ENCODE measurements at regions not wholly inside any gene's neighbourhood (a gene's known extent, or its start where the extent isn't known, plus 50 kb on each side); places are given as distances from the start of the nearest gene placed in this dataset.

DNA sequence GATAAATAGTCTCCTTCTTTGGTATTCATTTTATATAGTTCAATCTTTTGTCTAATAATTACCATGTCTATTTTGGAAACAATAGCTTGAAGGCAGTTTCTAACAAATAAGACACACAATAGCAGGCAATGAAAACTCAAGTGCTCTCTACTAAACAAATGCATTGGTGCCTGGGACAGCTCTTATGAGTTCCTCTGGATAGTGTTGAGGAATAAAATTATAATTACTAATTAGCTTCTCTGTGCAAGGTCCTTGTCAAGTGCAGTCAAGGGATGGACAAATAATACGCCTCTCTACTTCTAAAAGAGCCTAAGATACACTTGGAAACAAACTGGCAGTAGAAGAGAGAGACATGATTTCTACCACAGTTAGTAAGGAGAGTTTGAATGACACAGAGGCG is 229.0 kb upstream of the GLRA2 start:
- H2AFZ ChIP-seq (ENCODE audit: low read depth, low read length): no peak overlapping the region
- TF ChIP-seq EP300 (conservative IDR thresholded peaks at IDR 0.05; ENCODE audit: poor library complexity, severe bottlenecking): no peak
- no peak for TF ChIP-seq SMC3 (conservative IDR thresholded peaks at IDR 0.05; ENCODE audit: poor library complexity)
- no peak for TF ChIP-seq RAD21 (conservative IDR thresholded peaks at IDR 0.05)
- no peak for TF ChIP-seq MXI1 (conservative IDR thresholded peaks at IDR 0.05; ENCODE audit: poor library complexity, severe bottlenecking)
- TF ChIP-seq CTCF (IDR thresholded peaks at IDR 0.05; ENCODE audit: poor library complexity, severe bottlenecking): no peak
- no peak for TF ChIP-seq TAF1 (IDR thresholded peaks at IDR 0.05; ENCODE audit: low read depth)
- no peak for TF ChIP-seq REST (IDR thresholded peaks at IDR 0.05; ENCODE audit: borderline replicate concordance)
- no peak for TF ChIP-seq EZH2 (IDR thresholded peaks at IDR 0.05; ENCODE audit: borderline replicate concordance, insufficient read depth, low read length, poor library complexity, severe bottlenecking)

DNA sequence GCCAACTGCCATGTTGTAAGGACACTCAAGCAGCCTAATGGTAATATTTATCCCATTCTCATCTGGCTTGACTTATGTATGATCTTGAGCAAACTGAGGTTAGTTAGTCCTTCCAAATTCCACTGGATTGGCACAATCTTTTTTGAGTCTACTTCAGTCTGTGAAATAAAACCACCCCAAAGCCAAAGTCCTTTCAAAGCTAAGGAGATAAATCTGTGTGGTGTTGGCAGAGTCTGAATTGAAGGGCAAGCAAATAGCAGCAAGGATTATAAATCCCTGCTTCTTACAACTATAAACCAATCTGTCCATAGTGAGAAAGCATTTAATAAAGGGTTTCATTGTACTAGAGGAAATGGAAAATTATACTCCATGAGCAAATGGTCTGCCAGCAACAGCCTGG is 233.9 kb upstream of the GLRA2 start:
- H3K27me3 ChIP-seq (ENCODE audit: insufficient read depth, low read depth, low read length): no peaks in the 10 kb centered on the region

More for the DNA sequence above, 229.0 kb upstream of the GLRA2 start:
- H3K27ac ChIP-seq (ENCODE audit: low read length): no peak overlapping the region
- H4K20me1 ChIP-seq (ENCODE audit: insufficient read depth): no peaks in the 10 kb centered on the region
- no peaks in the 10 kb centered on the region for H3K9me3 ChIP-seq (ENCODE audit: low read length)
- H3K9me2 ChIP-seq (ENCODE audit: insufficient read depth, low read length): no peaks in the 10 kb centered on the region
- no peak overlapping the region for H3K9ac ChIP-seq (ENCODE audit: low read length)
- no peak overlapping the region for H3K4me2 ChIP-seq (ENCODE audit: low read length)
- no peaks in the 10 kb centered on the region for H3K36me3 ChIP-seq (ENCODE audit: insufficient read depth, low read length)
- no peaks in the 10 kb centered on the region for H3K79me2 ChIP-seq (replicated peaks; ENCODE audit: insufficient read depth, low read length)
- H3F3A ChIP-seq (ENCODE audit: insufficient read depth, low read length, poor library complexity, severe bottlenecking): no peaks in the 10 kb centered on the region
- no peaks in the 10 kb centered on the region for H3K27me3 ChIP-seq (ENCODE audit: insufficient read depth, low read depth, low read length)
- H3K4me3 ChIP-seq (ENCODE audit: low read length): no peak overlapping the region

More for the DNA sequence above, 233.9 kb upstream of the GLRA2 start:
- no peaks in the 10 kb centered on the region for H3K79me2 ChIP-seq (replicated peaks; ENCODE audit: insufficient read depth, low read length)
- H3K9me2 ChIP-seq (ENCODE audit: insufficient read depth, low read length): no peaks in the 10 kb centered on the region
- H4K20me1 ChIP-seq (ENCODE audit: insufficient read depth): no peaks in the 10 kb centered on the region
- no peak overlapping the region for H3K4me3 ChIP-seq (ENCODE audit: low read length)
- H3K27ac ChIP-seq (ENCODE audit: low read length): no peak overlapping the region
- H3K9ac ChIP-seq (ENCODE audit: low read length): no peak overlapping the region
- TF ChIP-seq EZH2 (IDR thresholded peaks at IDR 0.05; ENCODE audit: borderline replicate concordance, insufficient read depth, low read length, poor library complexity, severe bottlenecking): no peak
- H3K36me3 ChIP-seq (ENCODE audit: insufficient read depth, low read length): no peaks in the 10 kb centered on the region
- no peaks in the 10 kb centered on the region for H3F3A ChIP-seq (ENCODE audit: insufficient read depth, low read length, poor library complexity, severe bottlenecking)
- no peaks in the 10 kb centered on the region for H3K9me3 ChIP-seq (ENCODE audit: low read length)
- H3K4me2 ChIP-seq (ENCODE audit: low read length): no peak overlapping the region
- no peak overlapping the region for H2AFZ ChIP-seq (ENCODE audit: low read depth, low read length)
